ENCODE measurements at regions not wholly inside any gene's neighbourhood (a gene's known extent, or its start where the extent isn't known, plus 50 kb on each side); places are given as distances from the start of the nearest gene placed in this dataset.

DNA sequence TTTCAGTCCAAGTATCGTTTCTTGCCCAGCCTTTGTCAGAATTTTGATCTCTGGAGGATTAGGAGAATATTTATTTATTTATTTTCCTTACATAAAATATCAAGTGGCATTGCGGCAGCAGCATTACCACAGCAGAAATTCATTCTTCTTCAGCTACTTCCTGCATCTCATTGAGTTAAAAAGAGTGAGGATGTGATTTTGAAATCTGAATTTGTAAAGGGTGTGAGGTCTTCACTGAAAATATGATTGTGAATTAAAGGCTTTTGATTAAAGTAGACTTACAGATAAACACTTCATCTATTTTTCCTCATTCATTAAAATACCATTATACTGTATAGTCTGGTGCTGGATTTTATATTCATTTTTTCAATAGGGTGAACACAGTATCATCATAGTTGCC is 328.4 kb downstream of the PRL start:
- H3K27ac ChIP-seq: peak overlapping the region in 1 of 2 donors; percentile 46
- H3K4me1 ChIP-seq (replicated peaks in 1 of 2): peaks cover 29 to 58% of the 10 kb centered on the region in 2 donors
- no peak overlapping the region for H3K4me3 ChIP-seq
- no peak for ATAC-seq (replicated peaks in 6 of 8)
- in situ Hi-C loops (cut with MboI; ENCODE audit: low pct_unique_long_range_greater_than_20kb in 2 of 9, low sequenced_read_pairs in 9 of 9, unreplicated experiment in 9 of 9): no loop called here
- 20 to 100% (median 67%) methylated on average over 1 to 2 of the region's 2 CpGs; no CpG with 5 or more reads in 3 of the 10 experiments for WGBS, 10 experiments

DNA sequence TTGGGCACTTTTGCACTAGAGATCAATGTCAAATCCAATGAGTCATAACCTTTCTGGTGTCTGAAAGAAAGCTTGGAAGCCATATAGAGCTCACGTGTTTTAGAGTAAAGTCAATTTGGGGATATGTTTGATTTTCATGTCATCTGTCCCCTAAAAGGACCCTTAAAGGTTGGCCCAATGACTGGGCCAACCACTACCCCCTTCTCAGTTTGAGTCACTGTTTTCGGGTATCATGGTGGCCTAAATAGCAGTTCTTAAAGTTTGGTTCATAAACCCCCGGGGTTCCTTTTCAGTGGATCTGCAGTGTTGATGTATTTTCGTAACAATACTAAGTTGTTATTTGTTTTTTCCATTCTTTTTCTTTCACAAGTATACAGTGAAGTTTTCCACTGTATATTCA is 327.6 kb downstream of the PRL start:
- Histone ChIP-seq H3K27ac (no peak overlapping the region), H3K4me3 (no peak overlapping the region), H3K4me1 (replicated peaks in 1 of 2) (peaks cover 29 to 55% of the 10 kb centered on the region in 2 donors)
- ATAC-seq (replicated peaks in 6 of 8): no peak
- 43 to 100% (median 91%) methylated on average over 1 to 4 of the region's 4 CpGs; no CpG with 5 or more reads in 1 of the 10 experiments for WGBS, 10 experiments
- in situ Hi-C loops (cut with MboI; ENCODE audit: low pct_unique_long_range_greater_than_20kb in 2 of 9, low sequenced_read_pairs in 9 of 9, unreplicated experiment in 9 of 9): no loop called here

DNA sequence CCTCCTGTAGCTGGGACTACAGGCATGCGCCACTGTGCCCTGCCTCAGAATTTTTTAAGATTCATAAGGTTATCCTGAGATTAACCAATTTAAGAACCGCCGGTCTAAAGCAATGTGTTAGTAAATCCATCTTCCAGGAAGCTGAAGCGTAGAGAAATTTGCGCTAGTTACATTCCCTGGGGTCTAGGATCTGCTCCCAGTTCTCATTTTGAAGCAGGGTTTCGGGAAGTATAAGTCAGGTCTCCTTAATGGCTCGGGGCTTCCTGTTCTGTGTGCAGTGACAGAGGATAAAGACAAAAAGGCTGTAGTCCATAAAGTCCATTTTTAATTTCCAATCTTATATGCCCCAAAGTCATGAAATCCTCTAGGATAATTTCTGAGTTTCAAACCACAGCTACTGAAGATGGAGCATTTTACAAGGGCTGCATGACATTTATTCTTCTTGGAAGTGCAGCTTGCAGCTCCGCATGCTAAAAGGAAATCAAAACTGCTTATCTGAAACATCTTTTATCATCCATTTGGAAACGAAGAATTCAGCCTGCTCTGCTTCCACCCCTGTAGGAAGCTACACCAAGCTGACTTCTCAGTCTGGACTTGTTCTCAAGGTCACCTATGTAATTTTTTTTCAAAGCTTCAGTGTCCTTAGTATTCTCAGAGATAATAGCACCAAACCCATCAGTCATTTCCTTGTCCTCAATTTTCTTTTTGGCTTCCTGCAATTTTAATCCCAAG is 326.1 kb downstream of the PRL start:
- 41 to 90% (median 72%) methylated on average over 2 to 9 of the region's 9 CpGs for WGBS, 10 experiments
- peak in 5 of 8 experiments; percentile 36 to 68 (median 66) for ATAC-seq (replicated peaks in 6 of 8)
- Histone ChIP-seq H3K27ac (peak overlapping the region; percentile 5 to 49), H3K4me1 (replicated peaks in 1 of 2) (peaks cover 29 to 55% of the 10 kb centered on the region in 2 donors), H3K4me3 (no peak overlapping the region)
- in situ Hi-C loops (cut with MboI; ENCODE audit: low pct_unique_long_range_greater_than_20kb in 2 of 9, low sequenced_read_pairs in 9 of 9, unreplicated experiment in 9 of 9): no loop called here

DNA sequence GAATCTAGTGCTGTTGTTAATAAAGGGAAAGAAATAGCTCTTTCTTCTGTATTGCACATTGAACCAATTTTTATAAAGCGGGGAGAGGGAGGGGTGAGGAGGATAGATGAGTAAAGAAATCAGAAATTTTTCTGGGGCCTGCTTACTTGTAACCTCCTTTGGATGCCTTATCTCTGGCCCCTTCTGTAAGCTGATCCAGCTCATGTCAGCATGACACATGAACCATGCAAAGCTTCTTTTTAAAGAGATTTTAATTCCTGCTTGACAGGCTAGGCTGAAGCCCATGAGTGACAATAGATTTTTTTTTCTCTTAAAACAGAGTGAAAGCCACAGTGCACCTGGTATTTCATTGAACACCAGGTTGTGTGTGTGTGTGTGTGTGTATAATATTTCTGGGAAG is 325.3 kb downstream of the PRL start:
- in situ Hi-C loops (cut with MboI; ENCODE audit: low pct_unique_long_range_greater_than_20kb in 2 of 9, low sequenced_read_pairs in 9 of 9, unreplicated experiment in 9 of 9): no loop called here
- ATAC-seq (replicated peaks in 6 of 8): peak in 5 of 8 experiments; percentile 26 to 53 (median 48)
- WGBS, 10 experiments: 40 to 90% (median 71%) methylated on average over 1 of the region's 1 CpG; no CpG with 5 or more reads in 4 of the 10 experiments
- H3K4me1 ChIP-seq (replicated peaks in 1 of 2): peaks cover 29 to 53% of the 10 kb centered on the region in 2 donors
- no peak overlapping the region for H3K4me3 ChIP-seq
- peak overlapping the region in 1 of 2 donors; percentile 49 for H3K27ac ChIP-seq

DNA sequence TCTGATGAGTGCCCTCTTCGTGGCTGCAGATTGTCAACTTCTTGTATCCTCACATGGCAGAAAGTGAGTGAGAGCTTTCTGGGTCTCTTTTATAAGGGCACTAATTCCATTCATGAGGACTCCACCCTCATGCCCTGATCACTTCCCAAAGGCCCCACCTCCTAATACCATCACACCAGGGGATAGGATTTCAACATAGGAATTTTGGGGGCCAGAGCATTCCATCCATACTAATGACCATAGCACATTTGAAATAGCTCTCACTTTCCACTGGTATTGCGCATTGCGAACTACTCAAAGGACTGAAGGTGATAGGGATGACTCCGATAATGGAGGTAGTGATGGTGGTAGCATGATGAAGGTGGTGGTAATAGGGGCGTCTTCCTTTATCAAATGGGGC is 324.3 kb downstream of the PRL start:
- WGBS, 10 experiments: 0 to 100% (median 94%) methylated on average over 1 to 4 of the region's 5 CpGs
- in situ Hi-C loops (cut with MboI; ENCODE audit: low pct_unique_long_range_greater_than_20kb in 2 of 9, low sequenced_read_pairs in 9 of 9, unreplicated experiment in 9 of 9): no loop called here
- ATAC-seq (replicated peaks in 6 of 8): no peak

DNA sequence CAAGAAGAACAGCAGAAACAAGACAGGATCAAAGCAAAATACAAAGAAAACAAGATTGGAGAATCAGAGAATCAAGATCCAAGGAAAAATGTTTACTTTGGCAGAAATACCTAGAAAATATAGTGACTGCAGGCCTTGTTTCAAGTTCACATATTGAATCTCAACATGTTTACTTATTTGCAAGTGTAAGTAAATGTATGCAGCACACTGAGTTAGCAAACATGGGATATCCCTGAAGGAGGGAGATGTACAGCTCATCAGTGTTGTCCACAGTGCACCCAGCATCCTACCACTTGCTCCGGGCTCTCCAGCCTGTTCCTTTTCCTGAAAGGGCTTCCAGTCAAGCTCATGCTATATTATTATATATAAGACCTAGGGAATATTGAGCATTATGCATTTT is 319.5 kb downstream of the PRL start:
- in situ Hi-C loops (cut with MboI; ENCODE audit: low pct_unique_long_range_greater_than_20kb in 2 of 9, low sequenced_read_pairs in 9 of 9, unreplicated experiment in 9 of 9): no loop called here
- no peak overlapping the region for H3K27ac ChIP-seq
- no peak overlapping the region for H3K4me3 ChIP-seq
- peak in 1 of 8 experiments; percentile 50 for ATAC-seq (replicated peaks in 6 of 8)
- H3K4me1 ChIP-seq (replicated peaks in 1 of 2): peaks cover under 1 to 7% of the 10 kb centered on the region in 2 donors
- WGBS, 10 experiments: 78 to 100% (median 100%) methylated on average over 1 of the region's 1 CpG; no CpG with 5 or more reads in 5 of the 10 experiments

More for the DNA sequence above, 324.3 kb downstream of the PRL start:
- Histone ChIP-seq H3K4me1 (replicated peaks in 1 of 2) (peaks cover 27 to 43% of the 10 kb centered on the region in 2 donors), H3K4me3 (no peak overlapping the region), H3K27ac (no peak overlapping the region)

DNA sequence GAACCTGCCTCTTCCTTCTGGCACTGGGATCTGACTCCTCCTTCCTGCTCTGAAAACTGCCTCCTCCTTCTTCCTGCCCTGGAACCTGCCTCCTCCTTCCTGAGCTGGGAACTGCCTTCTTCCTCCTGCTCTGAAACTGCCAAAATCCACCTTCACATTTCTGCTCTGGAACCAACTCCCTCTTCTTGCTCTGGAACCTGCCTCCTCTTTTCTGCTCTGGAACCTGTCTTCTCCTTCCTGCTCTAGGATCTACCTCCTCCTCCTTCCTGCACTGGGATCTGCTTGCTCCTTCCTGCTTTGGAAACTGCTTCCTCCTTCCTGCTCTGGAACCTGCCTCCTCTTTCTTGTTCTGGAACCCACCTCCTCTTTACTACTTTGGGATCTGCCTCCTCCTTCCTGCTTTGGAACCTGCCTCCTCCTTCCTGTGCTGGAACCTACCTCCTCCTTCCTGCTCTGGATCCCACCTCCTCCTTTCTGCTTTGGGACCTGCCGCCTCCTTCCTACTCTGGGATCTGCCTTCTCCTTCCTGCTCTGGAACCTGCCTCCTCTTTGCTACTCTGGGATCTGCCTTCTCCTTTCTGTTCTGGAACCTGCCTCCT is 315.5 kb downstream of the PRL start:
- peaks cover 2 to 7% of the 10 kb centered on the region in 2 donors for H3K4me1 ChIP-seq (replicated peaks in 1 of 2)
- H3K4me3 ChIP-seq: no peak overlapping the region
- H3K27ac ChIP-seq: no peak overlapping the region
- no peak for ATAC-seq (replicated peaks in 6 of 8)
- in situ Hi-C loops (cut with MboI; ENCODE audit: low pct_unique_long_range_greater_than_20kb in 2 of 9, low sequenced_read_pairs in 9 of 9, unreplicated experiment in 9 of 9): no loop called here
- WGBS, 10 experiments: 0 to 100% (median 25%) methylated on average over 1 of the region's 1 CpG; no CpG with 5 or more reads in 6 of the 10 experiments

DNA sequence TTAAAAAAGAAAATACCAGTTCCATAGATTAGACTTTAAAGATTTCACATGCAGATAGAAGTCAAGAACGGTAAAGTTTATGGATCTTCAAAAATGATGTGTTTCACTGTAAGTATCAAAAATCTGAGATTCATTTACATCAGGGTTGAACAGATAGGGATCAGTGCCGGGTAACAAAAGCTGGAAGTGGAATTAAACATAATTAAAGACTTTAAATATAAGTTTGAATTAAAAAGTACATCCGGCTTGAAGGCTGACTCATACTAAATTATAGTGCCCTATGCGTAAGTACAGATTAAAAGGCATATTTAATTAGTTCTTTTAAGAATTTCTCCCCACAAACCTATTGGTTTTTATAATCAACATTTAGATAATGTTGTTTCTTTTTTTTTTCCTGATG is 312.7 kb downstream of the PRL start:
- in situ Hi-C loops (cut with MboI; ENCODE audit: low pct_unique_long_range_greater_than_20kb in 2 of 9, low sequenced_read_pairs in 9 of 9, unreplicated experiment in 9 of 9): no loop called here
- Histone ChIP-seq H3K4me3 (no peak overlapping the region), H3K27ac (no peak overlapping the region), H3K4me1 (replicated peaks in 1 of 2) (peaks cover 15 to 27% of the 10 kb centered on the region in 2 donors)
- no peak for ATAC-seq (replicated peaks in 6 of 8)
- WGBS, 10 experiments: 47 to 98% (median 93%) methylated on average over 3 to 4 of the region's 4 CpGs

DNA sequence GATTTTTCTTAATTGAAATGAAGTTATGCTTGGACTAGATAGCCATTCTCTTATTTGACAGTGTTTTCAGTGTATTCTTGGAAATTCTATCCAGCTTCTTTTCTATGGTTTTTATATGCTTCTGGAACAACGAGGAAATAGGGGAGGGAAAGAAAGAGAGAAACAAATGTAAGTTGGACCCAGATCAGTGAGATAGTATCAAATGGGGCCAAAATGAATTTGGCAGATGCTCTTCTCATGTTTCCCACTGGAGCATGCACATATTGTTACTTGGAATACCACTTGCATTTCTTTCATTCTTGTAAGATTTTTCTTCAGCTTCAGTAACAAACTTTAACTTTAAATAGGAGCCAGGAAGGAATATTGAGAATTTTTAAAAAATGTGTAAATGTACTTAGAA is 312.3 kb downstream of the PRL start:
- Histone ChIP-seq H3K4me1 (replicated peaks in 1 of 2) (peaks cover 15 to 27% of the 10 kb centered on the region in 2 donors), H3K4me3 (no peak overlapping the region), H3K27ac (no peak overlapping the region)
- peak in 2 of 8 experiments; percentile 38 to 53 for ATAC-seq (replicated peaks in 6 of 8)
- 0 to 100% (median 80%) methylated on average over 1 of the region's 1 CpG; no CpG with 5 or more reads in 1 of the 10 experiments for WGBS, 10 experiments
- in situ Hi-C loops (cut with MboI; ENCODE audit: low pct_unique_long_range_greater_than_20kb in 2 of 9, low sequenced_read_pairs in 9 of 9, unreplicated experiment in 9 of 9): no loop called here

DNA sequence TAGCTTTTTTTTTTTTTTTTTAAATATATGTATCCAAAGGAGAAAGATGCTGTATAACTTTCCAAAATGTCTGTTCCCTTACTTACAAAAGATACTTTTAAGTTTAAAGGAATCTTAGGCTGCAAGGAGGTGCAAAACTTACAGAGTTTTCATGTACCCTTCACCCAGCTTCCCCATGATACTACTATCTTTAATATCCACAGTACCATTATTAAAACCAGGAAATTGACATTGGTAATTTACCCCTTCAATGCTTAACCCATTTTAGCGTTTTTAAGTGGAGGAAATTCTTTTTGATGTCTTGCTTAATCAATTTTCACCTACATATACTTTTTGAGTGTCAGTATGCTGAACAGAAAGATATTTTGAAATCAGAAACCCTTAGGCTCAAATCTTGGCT is 310.9 kb downstream of the PRL start:
- ATAC-seq (replicated peaks in 6 of 8): no peak
- in situ Hi-C loops (cut with MboI; ENCODE audit: low pct_unique_long_range_greater_than_20kb in 2 of 9, low sequenced_read_pairs in 9 of 9, unreplicated experiment in 9 of 9): no loop called here
- peaks cover 21 to 29% of the 10 kb centered on the region in 2 donors for H3K4me1 ChIP-seq (replicated peaks in 1 of 2)
- no peak overlapping the region for H3K27ac ChIP-seq
- WGBS, 10 experiments: 33 to 100% (median 87%) methylated on average over 1 of the region's 1 CpG; no CpG with 5 or more reads in 2 of the 10 experiments
- no peak overlapping the region for H3K4me3 ChIP-seq

DNA sequence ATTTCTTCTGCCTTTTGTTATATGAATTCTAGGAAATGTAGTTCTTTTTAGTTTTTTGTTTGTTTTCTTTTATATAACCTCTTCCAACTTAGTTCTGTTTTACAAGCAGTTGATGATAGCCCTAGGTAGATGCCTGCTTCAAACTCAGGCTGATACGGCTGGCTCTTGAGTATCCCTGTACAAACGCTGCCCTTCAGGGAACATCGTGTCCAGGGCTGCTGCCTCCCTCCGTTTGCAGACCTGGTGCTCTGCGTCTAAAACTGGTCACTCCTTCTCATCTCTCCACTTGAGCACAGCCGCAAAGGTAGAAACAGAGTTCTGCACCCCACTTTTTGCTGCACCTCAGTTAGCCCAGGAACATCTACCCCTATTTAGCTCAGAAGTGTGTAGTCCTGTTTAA is 310.1 kb downstream of the PRL start:
- no peak overlapping the region for H3K4me3 ChIP-seq
- H3K4me1 ChIP-seq (replicated peaks in 1 of 2): peaks cover 23 to 34% of the 10 kb centered on the region in 2 donors
- peak in 4 of 8 experiments; percentile 10 to 33 (median 26) for ATAC-seq (replicated peaks in 6 of 8)
- WGBS, 10 experiments: 27 to 93% (median 56%) methylated on average over 1 to 6 of the region's 6 CpGs; no CpG with 5 or more reads in 2 of the 10 experiments
- peak overlapping the region in 1 of 2 donors; percentile 30 for H3K27ac ChIP-seq
- in situ Hi-C loops (cut with MboI; ENCODE audit: low pct_unique_long_range_greater_than_20kb in 2 of 9, low sequenced_read_pairs in 9 of 9, unreplicated experiment in 9 of 9): no loop called here

DNA sequence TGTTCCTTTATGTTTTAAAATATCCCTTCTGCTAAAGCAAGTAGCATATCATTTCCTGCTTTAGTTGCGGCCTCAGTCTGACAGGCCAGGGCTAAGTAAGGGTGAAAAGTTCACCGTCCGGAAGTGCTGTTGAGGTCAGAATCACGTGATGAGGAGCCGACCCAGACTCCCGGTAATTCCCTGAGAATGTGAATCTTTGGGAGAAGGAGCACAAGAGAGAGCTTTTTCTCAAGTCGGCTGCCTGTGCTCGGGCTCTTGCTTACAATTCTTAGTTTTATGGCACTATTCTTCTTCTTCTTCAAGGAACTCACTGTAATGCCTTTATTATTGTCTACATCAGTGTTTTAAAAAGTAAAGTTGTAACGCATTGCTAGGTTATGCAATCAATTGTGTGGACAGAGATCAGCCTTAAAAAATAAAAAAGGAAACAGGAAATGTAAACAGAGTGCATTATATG is 309.3 kb downstream of the PRL start:
- peaks cover 23 to 34% of the 10 kb centered on the region in 2 donors for H3K4me1 ChIP-seq (replicated peaks in 1 of 2)
- in situ Hi-C loops (cut with MboI; ENCODE audit: low pct_unique_long_range_greater_than_20kb in 2 of 9, low sequenced_read_pairs in 9 of 9, unreplicated experiment in 9 of 9): no loop called here
- H3K27ac ChIP-seq: peak overlapping the region; percentile 62 to 71
- 0 to 24% (median 10%) methylated on average over 1 to 8 of the region's 9 CpGs; no CpG with 5 or more reads in 1 of the 10 experiments for WGBS, 10 experiments
- H3K4me3 ChIP-seq: peak overlapping the region in 4 of 5 donors; percentile 5 to 21 (median 20)
- ATAC-seq (replicated peaks in 6 of 8): peak; percentile 56 to 99 (median 97)

DNA sequence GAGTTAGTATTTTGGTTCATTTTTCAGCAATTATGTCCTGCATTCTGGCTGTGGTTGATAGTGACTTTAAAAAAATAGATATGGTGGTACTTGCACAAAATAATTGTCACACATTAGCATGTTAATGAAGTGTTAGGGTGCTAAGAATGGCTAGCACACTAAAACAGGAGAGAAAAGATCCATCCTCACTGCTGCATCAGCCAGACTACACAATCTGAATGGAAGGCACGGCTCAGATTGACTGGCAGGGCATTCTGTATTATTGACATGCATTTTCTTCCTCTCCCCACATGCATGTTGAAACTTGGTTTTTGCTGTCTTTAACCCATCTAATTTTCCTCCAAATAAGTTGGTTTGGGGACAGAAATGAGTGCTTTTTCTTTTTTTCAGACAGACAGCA is 306.3 kb downstream of the PRL start:
- in situ Hi-C loops (cut with MboI; ENCODE audit: low pct_unique_long_range_greater_than_20kb in 2 of 9, low sequenced_read_pairs in 9 of 9, unreplicated experiment in 9 of 9): no loop called here
- no peak overlapping the region for H3K4me3 ChIP-seq
- H3K27ac ChIP-seq: no peak overlapping the region
- WGBS, 10 experiments: 0 to 43% (median 8%) methylated on average over 1 of the region's 1 CpG; no CpG with 5 or more reads in 5 of the 10 experiments
- no peak for ATAC-seq (replicated peaks in 6 of 8)
- peaks cover 23 to 34% of the 10 kb centered on the region in 2 donors for H3K4me1 ChIP-seq (replicated peaks in 1 of 2)
